ENCODE measurements at regions not wholly inside any gene's neighbourhood (a gene's known extent, or its start where the extent isn't known, plus 50 kb on each side); places are given as distances from the start of the nearest gene placed in this dataset.
"Not testable (repeated sequence)": the region's sequence is repeated elsewhere in the genome, so short reads cannot be mapped to it uniquely, and the experiment has no call there.

DNA sequence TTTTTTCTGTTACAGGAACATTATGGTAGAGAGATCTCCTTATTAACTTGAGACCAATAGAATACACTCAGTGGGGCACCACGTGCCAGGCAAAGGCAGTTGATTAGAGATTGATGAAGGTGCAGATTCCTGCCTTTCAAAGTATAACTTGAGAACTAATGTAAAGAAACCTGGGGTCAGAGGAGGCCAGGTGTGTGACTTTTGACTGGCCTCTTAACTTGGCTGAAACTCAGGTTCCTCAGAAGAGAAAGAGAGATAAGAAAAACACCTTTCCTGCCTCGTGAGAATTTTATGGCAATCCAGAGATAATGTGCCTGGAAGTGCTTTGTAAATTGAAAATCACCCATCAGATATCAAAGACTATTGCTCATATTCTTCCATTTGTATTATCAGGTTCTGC, 110.7 kb upstream of the GZMB start:
- no peak for DNase-seq

DNA sequence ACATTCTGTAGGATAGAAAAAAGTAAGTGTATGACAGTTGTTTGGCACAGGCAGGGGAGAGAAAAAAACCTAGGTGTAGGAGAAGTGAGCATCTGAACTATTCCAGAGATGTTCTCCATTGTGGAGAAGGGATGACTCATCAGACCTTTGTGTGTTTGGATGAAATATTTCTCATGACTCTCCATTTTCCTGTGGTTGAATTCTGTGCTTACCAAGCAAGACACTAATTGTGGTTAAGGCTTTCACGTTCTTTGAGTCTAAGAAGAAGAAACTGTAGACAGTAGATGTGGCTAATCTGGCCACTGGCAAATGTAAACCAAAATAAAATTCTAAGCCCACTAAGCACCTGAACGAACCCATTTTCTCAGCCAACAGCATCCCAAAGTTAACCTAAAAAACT, 107.9 kb upstream of the GZMB start:
- no peak for DNase-seq

DNA sequence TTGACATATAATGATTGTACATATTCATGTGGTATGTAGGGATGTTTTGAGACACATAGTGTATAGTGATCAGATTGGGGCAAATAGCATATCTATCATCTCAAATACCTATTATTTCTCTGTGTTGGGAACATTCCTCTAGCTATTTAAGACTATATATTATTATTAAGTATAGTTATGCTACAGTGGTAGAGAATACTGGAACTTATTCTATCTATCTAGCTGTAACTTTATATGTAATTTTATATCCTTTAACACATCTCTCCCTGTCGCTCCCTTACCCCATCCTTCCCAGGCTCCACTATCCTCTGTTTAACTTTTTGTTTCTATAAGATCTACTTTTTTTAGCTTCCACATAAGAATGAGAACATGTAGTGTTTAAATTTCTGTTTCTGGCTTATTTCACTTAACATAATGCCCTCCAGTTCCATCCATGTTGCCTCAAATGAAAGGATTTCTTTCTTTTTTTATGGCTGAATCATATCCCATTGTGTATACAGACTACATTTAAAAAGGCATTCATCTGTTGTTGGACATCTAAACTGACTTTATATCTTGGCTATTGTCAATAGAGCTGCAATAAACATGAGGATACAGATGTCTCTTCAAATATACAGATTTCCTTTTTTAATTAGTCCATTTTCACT, 102.1 kb upstream of the GZMB start:
- no peak for DNase-seq

DNA sequence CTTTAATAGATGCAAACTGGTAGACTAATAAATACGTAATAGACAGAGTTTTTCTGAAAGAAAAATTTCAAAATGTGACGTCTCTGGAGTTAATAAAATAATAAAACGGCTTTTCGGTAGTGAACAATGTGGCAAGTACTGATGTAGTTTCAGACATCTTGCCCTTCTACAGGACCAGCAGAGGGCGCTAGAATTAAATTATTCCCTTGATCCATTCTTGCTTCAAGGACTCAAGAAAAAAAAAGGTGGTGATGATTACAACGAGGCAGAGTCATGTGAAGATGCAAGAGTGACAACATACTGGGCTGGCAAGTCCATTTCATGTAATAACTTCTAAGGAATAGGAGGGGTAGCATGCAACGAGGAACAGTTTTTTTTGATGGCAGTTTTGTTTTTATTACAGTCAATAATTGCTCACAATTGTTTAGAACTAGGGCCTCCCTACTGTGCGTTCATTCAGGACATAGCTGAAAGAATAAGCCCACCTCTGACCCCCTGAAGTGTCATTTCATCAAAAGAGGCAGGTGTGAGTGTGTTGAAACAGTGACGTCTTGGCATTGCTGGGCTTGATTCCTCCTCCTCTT, 101.0 kb upstream of the GZMB start:
- DNase-seq, result peak; percentile 49

DNA sequence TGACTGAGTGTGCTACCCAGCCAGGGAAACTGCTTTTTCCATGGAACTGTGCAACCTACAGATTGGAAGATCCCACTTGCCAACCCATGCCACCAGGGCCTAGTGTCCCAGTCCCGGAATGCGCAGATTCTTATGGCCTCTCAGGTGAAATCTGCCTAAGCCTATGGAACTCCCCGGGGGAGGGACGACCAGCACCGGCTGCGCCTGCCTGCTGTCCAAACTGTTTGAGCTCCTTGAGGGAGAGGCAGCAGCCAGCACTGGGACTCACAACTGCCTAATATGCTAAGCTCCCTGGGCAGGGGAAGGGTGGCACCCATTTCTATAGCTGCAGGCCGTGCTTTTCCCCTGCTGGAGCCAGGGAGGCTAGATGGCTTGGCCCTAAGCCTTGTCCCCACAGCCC, 92.5 kb upstream of the GZMB start:
- DNase-seq, result no peak

DNA sequence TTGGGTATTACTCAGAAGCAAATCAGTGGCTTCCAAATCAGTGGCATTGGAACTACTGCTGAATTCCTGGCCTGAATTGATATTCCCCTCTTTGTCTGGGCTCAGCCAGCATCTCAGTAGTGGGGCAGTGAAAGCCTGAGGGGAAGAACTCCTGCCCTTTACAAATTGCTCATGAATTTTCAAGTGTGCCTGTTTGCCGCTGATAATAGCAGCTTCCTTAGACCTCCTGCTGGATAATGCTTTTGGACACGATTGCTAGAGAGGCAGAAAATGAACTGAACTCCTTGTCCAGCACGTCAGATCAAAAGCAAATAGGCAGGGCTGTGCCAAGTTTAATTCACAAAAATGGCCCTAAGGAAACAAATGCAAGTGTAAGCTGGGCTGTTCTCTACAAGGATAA, 91.3 kb upstream of the GZMB start:
- no peak for DNase-seq

DNA sequence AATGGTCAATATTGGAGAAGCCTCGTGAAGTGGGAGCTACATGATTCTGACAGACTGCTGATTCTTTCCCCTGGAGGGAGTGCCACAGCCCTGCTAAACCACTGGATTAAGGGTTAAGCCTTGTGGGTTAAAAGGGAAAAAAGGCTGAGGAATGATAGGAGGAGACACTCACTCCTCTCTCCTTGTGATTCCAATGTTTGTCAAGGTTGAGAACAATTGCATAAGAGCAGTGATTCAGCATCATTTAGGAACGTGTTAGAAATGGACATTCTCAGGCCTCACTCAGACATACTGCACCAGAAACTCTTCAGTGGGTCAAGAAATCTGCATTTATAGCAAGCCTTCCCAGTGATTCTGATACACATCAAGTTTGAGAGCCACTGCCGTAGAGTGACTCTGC, 87.8 kb upstream of the GZMB start:
- DNase-seq, result no peak

DNA sequence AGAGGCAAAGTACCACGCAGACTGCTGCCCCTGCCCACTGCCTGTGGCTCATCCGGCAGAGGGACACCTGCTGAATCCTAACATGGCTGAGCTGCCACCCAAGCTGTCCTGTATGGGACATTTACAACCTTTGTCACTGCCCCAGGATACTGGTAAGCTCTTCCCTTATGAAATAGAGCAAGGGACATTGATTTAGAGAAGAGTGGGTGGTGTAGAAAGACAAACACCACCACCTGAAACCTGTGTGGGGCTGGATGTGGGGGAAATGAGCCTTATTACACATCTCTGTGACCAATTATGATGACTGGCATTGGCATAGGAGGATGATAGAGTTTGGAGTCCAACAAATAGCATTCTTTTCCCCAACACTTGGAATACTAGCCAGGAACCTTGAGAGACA, 81.2 kb upstream of the GZMB start:
- DNase-seq, result no peak

DNA sequence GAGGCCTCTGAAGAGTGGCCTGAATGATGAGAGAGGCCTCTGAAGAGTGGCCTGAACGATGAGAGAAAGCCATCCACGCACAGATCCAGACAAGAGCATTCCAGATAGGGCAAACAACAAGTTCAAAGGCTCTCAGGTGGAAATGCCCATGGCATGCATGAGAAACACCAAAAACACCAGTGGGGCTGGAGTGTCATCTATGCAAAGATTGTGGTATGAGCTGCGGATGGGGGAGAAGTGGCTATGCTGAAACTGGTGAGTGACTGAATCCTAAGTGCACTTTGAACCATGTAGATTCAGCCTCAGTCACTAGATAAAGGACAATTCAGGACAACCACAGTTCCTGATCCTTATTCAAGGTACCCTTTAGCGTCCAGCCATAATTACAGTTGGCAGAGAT, 79.4 kb upstream of the GZMB start:
- DNase-seq, result no peak

DNA sequence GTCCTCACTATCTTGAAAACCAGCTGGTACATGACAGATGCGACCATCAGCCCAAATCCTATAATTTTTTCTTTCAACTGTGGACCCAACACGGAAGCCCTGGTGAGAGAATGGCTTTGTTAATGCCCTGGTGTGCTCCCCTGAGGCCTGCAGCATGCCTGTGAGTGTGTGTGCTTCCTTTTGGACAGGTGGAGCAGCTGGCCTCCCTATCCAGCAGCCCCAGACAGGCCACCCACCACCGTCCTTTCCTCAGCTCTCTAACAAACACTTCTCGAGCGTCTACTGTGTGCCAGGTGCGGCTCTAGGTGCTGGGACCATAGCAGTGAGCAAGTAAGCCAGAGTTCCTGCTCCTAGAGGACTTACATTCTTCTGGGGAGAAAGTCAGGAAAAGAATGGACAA, 78.9 kb upstream of the GZMB start:
- DNase-seq, result no peak

DNA sequence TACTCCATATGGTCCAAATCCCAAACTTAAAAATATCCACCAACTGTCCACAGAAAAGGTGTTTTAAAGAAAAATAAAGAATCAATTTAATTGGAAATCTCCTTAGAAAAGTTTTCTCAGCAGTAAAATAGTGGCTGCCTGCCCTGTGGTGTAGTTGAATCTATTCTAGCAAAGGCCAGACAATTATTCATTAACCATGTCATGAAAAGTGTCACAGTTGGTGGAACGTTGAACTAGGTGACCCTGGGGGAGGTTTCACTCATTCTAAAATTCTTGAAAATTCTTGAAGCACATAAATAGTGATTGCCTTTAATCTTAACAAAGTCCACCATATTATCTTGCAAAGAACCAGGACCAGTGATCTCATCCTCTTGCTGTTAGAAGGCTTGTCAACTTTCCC, 78.4 kb upstream of the GZMB start:
- DNase-seq, result no peak

DNA sequence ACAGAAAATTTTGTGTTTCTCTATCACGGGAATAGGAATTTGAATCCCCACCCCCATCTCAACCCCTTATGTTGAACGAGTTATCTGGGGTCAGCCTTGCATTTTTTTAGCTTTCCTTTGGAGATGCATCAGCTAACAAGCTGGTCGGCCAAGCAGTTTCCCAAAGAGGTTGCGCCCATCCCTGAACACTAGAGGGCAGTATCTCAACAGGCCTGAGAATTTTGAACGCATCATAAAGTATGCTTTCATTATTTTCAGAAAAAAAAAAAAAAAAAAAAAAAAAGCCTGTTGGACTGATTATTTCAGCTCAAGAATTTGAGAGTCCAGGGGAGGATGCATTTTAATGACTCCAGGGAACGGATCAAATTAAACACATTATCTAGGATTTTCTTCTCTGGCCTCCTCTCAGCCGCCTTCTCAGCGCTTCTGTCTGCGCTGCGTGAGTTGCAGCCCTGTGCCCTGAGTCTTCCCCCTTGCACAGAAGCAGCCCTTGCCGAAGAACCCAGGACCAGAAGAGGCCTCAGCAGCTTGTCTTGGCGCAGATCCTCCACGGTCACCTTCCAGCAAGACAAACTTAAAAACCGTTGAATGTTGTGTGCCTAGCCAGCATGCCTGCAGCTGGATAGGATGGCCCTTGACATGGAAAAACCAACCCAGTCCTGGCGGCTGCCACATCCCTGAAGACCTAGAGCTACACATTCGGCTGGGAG, 76.6 kb upstream of the GZMB start:
- DNase-seq, result peak; percentile 2

DNA sequence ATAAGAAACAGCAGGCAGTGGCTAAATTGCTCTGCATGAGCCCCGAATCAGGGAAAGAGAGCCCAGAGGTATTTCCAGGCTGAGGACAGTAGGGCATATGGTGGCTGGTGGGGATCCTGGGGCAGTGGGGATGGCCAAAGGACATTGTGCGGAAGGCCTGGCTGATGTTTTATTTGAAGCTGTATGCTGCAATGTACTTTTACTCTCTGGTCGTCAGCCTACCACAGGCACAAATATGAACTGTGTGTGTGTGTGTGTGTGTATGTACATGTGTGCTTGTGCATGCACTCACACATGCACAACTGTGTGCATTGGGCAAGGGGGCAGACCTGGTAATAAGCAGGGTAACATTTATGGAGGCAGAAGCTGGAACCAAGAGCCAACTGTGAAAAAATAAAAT, 74.7 kb upstream of the GZMB start:
- no peak for DNase-seq

DNA sequence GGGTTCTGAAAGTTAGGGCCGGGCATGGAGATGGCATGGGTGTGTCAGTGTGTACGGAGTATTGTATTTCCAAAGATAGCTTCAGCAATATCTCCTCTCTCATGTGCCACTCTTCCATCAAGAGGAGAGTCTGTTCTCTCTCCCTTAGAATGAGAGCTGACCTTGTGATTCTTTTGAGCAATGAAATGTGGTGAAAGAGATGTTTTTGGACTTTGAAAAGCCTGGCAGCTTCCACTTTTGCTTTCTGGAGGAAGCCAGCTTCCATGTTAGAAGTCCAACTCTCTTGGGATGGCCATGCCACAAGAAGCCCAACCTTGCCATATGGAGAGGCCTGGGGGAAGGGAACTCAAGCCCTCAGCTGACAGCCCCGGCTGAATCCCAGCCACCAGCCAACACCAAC, 72.4 kb upstream of the GZMB start:
- DNase-seq, result no peak

DNA sequence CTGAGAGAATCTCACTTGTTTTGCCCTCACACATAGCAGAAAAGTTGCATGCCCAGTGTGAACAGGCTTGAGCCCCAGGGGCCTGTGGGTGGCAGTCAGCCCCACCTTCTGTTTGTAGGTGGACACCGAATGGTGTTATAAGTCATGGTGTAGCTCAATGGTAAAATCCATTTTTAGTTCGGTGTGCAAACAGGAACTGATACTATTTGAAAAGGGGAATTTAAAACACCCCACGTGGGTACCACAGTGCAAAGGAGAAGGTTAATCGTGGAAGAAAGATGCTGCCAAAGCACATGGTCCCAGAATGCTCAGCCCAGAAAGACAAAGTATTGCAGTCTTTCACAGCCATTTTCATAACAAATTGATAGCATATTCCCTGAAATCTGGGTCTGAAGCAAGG, 71.8 kb upstream of the GZMB start:
- DNase-seq, result no peak

DNA sequence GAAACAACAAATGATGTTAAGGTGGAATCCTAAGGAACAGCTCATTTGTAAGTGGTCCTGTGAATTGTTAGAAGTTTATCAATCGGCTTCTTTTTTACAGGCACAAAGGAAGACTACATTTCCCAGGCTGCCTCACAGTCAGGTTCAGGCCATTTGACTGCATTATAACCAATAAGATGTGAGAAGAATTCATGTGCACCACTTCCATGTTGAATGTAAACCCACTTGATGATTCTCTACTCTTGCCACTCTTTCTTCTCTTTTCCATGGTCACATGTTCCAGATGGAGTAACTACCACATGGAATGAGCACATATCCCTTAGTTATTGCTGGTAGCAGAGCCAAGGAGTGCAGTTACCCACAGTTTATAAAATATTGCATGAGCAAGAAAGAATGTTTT, 67.1 kb upstream of the GZMB start:
- no peak for DNase-seq

DNA sequence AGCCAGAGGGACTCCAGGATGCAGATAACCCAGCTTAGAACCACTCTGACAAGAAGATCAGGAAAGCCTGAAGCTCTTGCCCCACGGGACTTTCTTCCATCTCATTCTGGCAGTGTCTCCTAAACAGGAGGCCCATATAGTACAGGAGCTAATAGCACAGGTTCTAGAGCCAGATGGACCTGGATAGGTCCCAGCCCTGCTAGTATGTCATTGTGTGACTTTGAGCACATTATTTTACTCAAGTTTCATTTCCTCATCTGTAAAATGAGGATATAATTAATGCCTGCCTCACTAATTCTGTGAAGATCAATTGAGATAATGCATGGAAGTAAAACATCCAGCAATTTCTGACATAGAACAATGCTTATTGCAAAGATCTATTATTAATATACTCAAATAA, 66.5 kb upstream of the GZMB start:
- no peak for DNase-seq

DNA sequence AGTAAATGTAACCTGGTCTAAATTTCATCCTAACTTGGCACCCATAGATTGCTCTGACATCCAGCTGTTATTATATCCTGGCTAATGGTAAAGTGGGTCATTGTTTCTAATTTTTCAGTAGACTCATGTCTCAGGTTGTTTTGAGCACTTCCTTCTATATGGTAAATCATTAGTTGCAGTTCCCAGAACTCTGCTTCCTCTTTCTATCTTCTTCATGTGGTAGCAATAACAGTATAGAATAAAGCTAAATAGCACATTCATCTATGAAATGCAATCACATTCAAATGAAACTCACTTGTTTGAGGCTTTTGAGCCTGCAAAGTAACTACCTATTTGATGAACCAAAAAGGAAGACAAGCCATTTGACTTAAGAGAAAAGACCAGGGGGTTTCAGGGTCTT, 65.1 kb upstream of the GZMB start:
- no peak for DNase-seq

DNA sequence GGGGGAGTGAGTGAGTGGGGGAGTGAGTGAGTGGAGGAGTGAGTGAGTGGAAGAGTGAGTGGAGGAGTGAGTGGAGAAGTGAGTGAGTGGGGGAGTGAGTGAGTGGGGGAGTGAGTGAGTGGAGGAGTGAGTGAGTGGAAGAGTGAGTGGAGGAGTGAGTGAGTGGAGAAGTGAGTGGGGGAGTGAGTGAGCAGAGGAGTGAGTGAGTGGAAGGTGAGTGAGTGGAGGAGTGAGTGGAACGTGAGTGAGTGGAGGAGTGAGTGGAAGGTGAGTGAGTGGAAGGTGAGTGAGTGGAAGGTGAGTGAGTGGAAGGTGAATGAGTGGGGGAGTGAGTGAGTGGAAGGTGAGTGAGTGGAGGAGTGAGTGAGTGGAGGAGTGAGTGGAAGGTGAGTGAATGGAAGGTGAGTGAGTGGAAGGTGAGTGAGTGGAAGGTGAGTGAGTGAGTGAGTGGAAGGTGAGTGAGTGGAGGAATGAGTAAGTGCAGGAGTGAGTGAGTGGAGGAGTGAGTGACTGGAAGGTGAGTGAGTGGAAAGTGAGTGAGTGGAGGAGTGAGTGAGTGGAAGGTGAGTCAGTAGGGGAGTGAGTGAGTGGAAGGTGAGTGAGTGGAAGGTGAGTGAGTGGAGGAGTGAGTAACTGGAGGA, 62.4 kb upstream of the GZMB start:
- not testable (repeated sequence) for DNase-seq

DNA sequence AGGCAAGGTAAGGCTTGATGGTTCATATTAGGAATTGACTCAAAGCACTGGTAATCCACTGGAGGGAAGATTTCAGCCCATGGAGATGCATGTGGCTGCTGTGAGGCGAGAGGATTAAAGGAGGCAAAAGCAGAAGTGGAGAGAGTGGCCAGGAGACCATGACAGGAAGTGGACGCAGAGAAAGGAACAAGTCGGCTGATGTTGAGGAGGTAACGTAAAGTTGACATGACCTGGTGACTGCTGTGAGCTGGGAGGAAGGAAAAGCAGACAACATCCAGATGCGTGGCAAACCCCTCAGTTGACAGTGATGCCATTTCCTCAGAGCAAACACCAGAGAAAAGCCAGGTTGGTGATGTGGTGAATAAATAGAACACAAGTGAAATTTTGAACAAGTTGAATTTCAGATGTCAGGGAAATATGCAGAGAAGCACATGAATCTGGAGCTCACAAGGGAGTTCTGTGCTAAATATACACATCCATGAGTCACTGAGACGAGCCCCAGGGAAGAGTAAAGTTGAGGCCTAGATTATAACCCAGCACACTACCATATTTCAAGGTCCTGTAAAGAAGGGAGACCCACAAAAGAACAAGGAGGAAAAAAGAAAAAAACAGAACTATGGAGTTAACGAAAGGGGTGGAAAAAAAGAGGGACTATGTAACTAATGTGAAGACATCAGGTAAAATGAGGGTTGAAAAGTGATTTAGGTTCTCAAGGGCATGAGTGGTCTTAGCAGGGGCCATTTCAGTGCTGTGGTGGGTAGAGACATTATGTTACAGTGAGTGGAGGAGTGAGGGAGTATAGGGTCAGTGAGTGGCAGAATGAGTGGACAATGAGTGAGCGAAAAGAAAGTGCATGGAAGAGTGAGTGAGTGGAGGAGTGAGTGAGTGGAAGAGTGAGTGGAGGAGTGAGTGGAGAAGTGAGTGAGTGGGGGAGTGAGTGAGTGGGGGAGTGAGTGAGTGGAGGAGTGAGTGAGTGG, 61.6 kb upstream of the GZMB start:
- no peak for DNase-seq

DNA sequence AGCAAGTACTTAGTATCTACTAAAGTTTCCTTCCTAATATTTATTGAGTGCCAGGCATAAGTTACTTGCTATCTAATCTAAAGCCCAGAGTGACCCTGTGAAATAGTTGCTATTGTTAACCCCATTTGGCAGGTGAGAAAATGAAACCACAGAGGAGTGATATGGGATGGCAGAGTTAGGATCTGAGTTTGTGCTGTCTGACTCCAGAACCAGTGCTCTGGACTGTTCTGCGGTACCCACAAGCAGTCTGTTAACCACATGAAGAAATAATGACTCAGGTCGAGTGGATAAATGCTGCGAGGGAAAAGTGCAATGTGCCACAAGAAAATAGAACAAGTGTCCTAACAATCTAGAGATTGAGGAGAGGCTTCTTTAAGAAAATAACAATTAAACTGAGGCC, 60.7 kb upstream of the GZMB start:
- no peak for DNase-seq

DNA sequence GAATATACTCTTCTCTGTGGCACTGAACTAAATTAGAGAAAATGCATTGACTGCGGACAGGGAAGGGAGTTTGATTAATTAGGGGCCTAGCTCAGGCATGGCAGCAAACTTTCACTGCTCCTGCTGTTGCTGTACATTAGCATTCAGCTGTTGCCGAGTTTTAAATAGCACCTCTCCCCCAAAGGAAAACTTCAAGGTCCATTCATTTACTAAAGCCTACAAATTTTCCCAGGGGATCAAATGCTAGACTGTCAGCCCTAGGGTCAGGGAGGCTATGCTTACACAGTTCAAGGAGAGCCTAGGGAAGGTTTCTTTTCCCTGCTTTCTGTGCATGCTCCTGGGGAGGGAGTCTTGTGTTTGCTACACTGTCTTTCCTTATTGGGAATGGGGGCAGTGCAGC, 60.0 kb upstream of the GZMB start:
- no peak for DNase-seq

DNA sequence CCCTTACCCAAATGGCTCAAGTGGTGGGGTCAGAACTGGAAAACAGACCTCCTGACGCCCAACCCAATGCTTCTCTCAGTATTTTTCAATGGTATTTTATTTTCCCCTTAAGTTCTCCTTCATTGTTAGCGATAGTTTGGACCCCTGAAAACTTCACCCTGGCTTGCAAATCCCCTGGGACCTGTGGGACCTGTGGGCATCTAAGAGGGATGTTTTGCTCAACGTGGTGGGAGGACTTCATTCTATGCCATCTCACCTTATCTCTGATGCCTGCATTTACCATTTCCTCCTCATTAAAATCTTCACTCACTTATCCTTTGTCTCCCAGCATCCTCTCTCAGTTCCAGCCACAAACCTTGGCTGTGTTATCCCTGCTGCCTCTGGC, 59.4 kb upstream of the GZMB start:
- DNase-seq, result no peak

All from amniotic stem cell (primary cell).